Activated CD8-positive, alpha-beta T cell treated with anti-CD3 and anti-CD28 coated beads, Interleukin-2, amount 10 ng/mL, durations not matched to agents 7 days and 5 days (primary cell): ENCODE measurements at regions not wholly inside any gene's neighbourhood (a gene's known extent, or its start where the extent isn't known, plus 50 kb on each side); places are given as distances from the start of the nearest gene placed in this dataset.

Experiments used
- ATAC-seq: fragments of 150-1000 bp; cut with Tn5 transposase; one replicate; pipeline ENCODE4 v1.10.0; 2021; ENCODE audit warnings: moderate library complexity
- CTCF ChIA-PET: fragments of 350-600 bp; sonication (Branson Sonifier 250); formaldehyde crosslinking; loops from one replicate; lab custom pipeline; 2021; ENCODE audit warnings: antibody characterized with exemption; lab: Charles Lee
- POLR2A ChIA-PET: fragments of 350-600 bp; sonication (Branson Sonifier 250); formaldehyde crosslinking; loops from one replicate; lab custom pipeline; 2021; ENCODE audit warnings: antibody characterized with exemption; lab: Charles Lee
- DNase-seq: peaks from one replicate; pipeline ENCODE4 v3.0.0-alpha.2; 2020
- H3K27ac Mint-ChIP-seq: one replicate; pipeline ENCODE4 v1.8.0; 2021; ENCODE audit warnings: mild to moderate bottlenecking, mixed read lengths
- H3K27me3 Mint-ChIP-seq: one replicate; pipeline ENCODE4 v1.8.0; 2021; ENCODE audit warnings: low read depth, mixed read lengths
- H3K36me3 Mint-ChIP-seq: one replicate; pipeline ENCODE4 v1.8.0; 2021; ENCODE audit warnings: low read depth, mixed read lengths
- H3K4me1 Mint-ChIP-seq: one replicate; pipeline ENCODE4 v1.8.0; 2021; ENCODE audit warnings: low read depth, mixed read lengths
- H3K4me3 Mint-ChIP-seq: one replicate; pipeline ENCODE4 v1.8.0; 2021; ENCODE audit warnings: mild to moderate bottlenecking, mixed read lengths
- H3K9me3 Mint-ChIP-seq: one replicate; pipeline ENCODE4 v1.8.0; 2022; ENCODE audit warnings: mixed read lengths; ENCODE audit not compliant: insufficient read depth

DNA sequence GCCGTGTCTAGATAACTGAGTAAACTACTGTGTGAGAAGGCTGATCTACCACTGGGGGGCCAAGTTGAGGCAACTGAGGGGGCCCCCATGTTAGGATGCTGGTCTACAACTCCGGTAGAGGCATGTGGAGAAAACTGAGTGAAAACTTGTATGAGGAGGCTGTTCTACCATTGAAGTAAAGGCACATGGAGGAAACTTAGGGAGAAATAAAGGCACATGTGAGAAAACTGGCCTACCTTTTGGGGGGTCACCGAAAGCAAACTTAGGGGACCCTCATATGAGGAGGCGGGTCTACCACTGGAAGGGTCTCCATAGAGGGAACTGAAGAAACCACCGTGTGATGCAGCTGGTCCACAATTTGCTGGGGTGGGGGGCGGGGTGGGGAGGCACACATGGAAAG, 155.2 kb downstream of the FBLN2 start:
- POLR2A ChIA-PET: no interaction called here

DNA sequence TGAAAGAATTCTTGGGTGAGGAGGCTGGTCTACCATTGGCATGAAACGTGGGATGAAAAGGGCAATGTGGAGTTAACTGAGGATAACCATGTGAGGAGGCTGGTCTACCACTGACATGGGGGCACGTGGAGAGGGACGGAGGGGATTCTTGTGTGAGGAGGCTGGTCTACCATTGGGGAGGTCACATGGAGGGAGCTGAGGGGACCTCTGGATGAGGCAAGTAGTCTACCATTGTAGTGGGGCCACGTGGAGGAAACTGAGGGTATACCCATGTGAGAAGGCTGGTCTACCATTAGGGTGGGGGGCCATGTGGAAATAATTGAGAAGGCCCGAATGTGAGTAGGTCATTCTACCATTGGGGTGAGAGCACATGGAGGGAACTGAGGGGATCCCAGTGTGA, 154.1 kb downstream of the FBLN2 start:
- Mint-ChIP-seq H3K4me3 (no peak overlapping the region), H3K36me3 (no peaks in the 10 kb centered on the region), H3K27me3 (peaks cover 3% of the 10 kb centered on the region), H3K9me3 (no peaks in the 10 kb centered on the region), H3K4me1 (no peaks in the 10 kb centered on the region), H3K27ac (no peak overlapping the region)
- ChIA-PET POLR2A (no interaction called here), CTCF (no interaction called here)
- no peak for DNase-seq
- ATAC-seq: no peak

More for the DNA sequence above, 155.2 kb downstream of the FBLN2 start:
- CTCF ChIA-PET: no interaction called here
- no peaks in the 10 kb centered on the region for H3K4me1 Mint-ChIP-seq
- ATAC-seq (no peak), DNase-seq (no peak)
- H3K4me3 Mint-ChIP-seq: no peak overlapping the region
- H3K27me3 Mint-ChIP-seq: no peaks in the 10 kb centered on the region
- no peak overlapping the region for H3K27ac Mint-ChIP-seq
- no peaks in the 10 kb centered on the region for H3K36me3 Mint-ChIP-seq
- H3K9me3 Mint-ChIP-seq: no peaks in the 10 kb centered on the region

DNA sequence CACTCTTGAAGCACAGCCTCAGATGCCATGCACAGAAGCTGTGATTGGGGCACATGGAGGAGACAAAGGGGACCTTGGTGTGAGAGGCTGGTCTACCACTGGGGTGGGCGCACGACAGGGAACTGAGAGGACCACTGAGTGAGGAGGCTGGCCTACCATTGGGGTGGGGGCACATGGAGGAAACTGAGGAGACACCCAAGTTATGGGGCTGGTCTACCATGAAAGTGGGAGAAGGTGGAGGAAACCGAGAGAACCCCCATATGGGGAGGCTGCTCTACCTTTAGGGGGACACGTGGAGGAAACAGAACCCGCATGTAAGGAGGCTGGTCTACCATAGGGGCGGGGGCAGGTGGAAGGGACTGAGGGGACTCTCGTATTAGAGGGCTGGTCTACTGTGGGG, 153.4 kb downstream of the FBLN2 start:
- no peak overlapping the region for H3K27ac Mint-ChIP-seq
- ATAC-seq (no peak), DNase-seq (no peak)
- no peaks in the 10 kb centered on the region for H3K4me1 Mint-ChIP-seq
- H3K4me3 Mint-ChIP-seq: no peak overlapping the region
- H3K9me3 Mint-ChIP-seq: no peaks in the 10 kb centered on the region
- H3K27me3 Mint-ChIP-seq: peaks cover 3% of the 10 kb centered on the region
- POLR2A ChIA-PET: no interaction called here
- CTCF ChIA-PET: no interaction called here
- no peaks in the 10 kb centered on the region for H3K36me3 Mint-ChIP-seq

DNA sequence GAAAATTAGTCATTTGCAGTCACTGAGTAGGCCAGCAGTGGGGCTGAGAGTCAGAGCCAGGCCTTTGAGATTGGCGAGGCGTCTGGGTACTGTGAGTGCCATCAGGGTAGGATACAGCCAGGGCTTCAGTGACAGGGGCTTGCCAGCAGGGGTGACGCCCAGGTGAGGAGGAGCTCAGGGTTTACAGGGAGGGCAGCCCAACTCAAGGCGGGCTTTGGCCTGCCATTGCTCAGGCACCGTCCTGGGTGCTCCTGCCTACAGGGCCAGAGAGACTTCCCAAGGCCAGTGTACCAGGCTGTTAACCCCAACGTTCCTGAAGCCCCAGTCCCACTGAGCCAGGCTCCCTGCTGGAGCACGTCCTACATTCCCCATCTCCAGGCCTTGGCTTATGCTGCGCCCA, 152.0 kb downstream of the FBLN2 start:
- Mint-ChIP-seq H3K27me3 (peaks cover 3% of the 10 kb centered on the region), H3K27ac (no peak overlapping the region), H3K9me3 (no peaks in the 10 kb centered on the region), H3K36me3 (no peaks in the 10 kb centered on the region), H3K4me3 (no peak overlapping the region), H3K4me1 (no peaks in the 10 kb centered on the region)
- ChIA-PET CTCF (no interaction called here), POLR2A (no interaction called here)
- ATAC-seq (no peak), DNase-seq (no peak)

DNA sequence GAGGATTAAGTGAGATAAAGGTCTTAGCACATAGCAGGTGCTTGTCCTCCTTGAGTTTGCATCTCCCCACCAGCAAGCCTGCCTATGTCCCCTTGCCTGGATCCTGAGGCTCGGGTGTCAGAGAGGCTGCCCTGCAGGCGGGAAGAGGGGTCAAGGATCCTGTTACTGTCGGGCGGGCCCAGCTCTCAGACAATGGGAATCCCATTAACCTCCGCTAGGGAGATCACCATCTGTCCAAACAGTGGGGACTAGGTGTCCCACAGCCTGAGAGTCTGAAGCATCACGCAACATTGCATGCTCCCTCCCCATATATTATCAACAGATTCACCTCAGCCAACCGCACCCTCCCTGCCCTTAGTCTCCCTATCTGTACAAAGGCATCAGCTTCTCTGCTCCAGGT, 151.4 kb downstream of the FBLN2 start:
- H3K36me3 Mint-ChIP-seq: no peaks in the 10 kb centered on the region
- ATAC-seq: no peak
- peaks cover 3% of the 10 kb centered on the region for H3K27me3 Mint-ChIP-seq
- H3K27ac Mint-ChIP-seq: no peak overlapping the region
- no peaks in the 10 kb centered on the region for H3K9me3 Mint-ChIP-seq
- no peak for DNase-seq
- POLR2A ChIA-PET: no interaction called here
- CTCF ChIA-PET: no interaction called here
- no peak overlapping the region for H3K4me3 Mint-ChIP-seq
- H3K4me1 Mint-ChIP-seq: no peaks in the 10 kb centered on the region

DNA sequence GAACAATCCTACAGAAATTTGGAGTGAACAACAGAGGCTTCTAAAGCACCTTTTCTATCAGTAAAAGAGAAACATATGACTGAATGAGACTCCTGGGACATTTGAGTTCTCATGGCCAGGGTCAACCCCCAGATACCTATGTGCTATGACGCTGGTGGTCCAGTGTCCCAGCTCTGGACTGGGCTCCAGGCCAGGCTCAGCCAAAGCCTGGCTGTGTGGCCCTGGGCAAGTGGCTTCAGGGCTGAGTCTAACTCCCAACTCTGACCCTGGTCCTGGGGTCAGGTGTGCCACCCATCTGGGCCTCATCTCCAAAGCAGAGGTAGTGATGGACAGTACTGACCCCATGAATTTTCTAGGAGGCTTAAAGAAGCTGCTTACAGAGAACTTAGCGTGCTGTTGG, 147.8 kb downstream of the FBLN2 start:
- Mint-ChIP-seq H3K4me1 (no peaks in the 10 kb centered on the region), H3K27ac (no peak overlapping the region), H3K36me3 (no peaks in the 10 kb centered on the region), H3K4me3 (no peak overlapping the region), H3K9me3 (no peaks in the 10 kb centered on the region), H3K27me3 (peaks cover 3% of the 10 kb centered on the region)
- DNase-seq: no peak
- ChIA-PET POLR2A (no interaction called here), CTCF (no interaction called here)
- ATAC-seq: no peak

DNA sequence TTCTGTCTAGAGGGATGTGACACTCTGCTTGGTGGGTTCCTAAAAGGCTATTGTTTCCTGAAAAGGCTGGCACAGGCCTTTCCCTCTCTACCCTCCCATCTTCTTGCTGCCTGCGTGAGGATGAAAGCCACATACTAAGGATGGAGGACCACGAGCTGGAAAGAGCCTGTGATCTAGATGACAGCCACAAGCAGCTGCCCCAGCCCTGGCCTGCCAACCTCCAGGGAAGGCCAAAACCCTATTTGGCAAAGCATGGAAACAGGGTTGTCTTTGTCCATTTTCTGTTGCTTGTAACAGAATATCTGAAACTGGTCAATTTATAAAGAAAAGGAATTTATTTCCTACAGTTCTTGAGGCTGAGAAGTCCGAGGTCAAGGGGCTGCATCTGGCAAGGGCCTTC, 144.5 kb downstream of the FBLN2 start:
- ATAC-seq (no peak), DNase-seq (no peak)
- Mint-ChIP-seq H3K4me1 (no peaks in the 10 kb centered on the region), H3K9me3 (no peaks in the 10 kb centered on the region), H3K27me3 (peaks cover 3% of the 10 kb centered on the region), H3K27ac (no peak overlapping the region), H3K36me3 (no peaks in the 10 kb centered on the region), H3K4me3 (no peak overlapping the region)
- POLR2A ChIA-PET: no interaction called here
- CTCF ChIA-PET: no interaction called here

DNA sequence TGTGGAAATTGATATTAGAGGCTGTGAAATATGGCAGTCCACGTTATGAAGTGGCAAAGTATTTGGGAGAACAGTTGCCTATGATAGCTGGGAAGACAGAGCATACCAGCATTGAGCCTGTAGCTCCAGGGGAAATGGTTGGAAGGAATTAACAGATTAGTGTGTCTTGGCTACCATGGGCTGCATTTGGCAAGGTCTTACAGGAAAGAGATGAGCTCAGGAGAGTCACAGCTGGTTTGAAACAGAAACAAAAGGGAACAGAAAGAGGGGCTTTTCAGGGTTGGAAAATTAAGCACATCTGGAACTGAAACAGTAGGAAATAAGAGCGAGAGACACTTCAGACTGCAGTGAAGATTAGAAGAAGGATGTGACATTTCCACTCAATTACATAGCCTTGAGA, 141.7 kb downstream of the FBLN2 start:
- no peak for ATAC-seq
- Mint-ChIP-seq H3K4me1 (no peaks in the 10 kb centered on the region), H3K27me3 (no peaks in the 10 kb centered on the region), H3K27ac (no peak overlapping the region), H3K9me3 (no peaks in the 10 kb centered on the region), H3K4me3 (no peak overlapping the region), H3K36me3 (no peaks in the 10 kb centered on the region)
- POLR2A ChIA-PET: no interaction called here
- CTCF ChIA-PET: interaction anchor here (0.9 kb wide), 1 partner anchor 33 kb away, joined by 4 read pairs; no protein-coding TSS in a partner anchor
- DNase-seq: no peak

DNA sequence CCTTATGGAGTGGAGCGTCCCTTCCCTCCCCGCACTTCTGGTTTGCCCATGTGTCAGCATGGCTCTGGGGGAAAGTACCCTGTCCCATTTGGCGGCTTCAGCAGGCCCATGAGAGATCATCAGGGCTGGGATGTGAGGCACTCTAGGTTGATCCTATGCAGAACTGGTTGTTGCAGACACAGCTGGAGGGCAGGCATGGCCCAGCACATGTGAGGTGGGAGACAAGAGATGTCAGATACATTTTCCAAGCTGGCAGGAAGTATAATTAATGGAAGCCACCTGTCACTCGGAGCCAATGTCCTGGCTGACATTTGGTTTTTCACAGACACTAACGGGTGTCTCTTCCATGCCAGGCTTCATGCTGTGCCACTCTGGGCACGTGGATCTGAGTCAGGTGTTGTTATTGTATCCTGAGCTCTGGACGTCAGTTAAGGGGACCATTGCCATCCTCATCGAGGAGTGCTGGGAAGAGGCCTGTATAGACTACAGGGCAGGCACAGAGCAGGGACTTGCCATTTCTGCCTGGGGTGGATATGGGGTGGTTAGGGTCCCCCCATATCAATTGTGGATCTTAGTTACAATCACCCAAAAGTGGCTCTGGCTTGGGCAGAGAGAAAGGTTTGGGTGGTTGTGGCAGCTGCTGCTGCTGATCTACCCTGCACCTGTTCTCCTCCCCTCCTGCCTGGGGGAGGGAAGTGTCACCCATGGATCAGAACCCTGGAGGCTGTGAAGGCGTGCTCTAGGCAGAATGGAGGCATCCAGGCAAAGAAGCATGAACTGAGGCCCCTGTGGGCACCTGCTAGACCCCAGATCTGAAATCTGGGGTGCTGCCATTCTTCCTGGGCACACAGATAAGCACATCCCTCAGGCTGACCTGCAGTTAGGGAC, 140.7 kb downstream of the FBLN2 start:
- ChIA-PET POLR2A (no interaction called here), CTCF (no interaction called here)
- no peaks in the 10 kb centered on the region for H3K4me1 Mint-ChIP-seq
- no peak overlapping the region for H3K4me3 Mint-ChIP-seq
- no peaks in the 10 kb centered on the region for H3K9me3 Mint-ChIP-seq
- DNase-seq (no peak), ATAC-seq (no peak)
- H3K36me3 Mint-ChIP-seq: no peaks in the 10 kb centered on the region
- H3K27me3 Mint-ChIP-seq: no peaks in the 10 kb centered on the region
- H3K27ac Mint-ChIP-seq: no peak overlapping the region

DNA sequence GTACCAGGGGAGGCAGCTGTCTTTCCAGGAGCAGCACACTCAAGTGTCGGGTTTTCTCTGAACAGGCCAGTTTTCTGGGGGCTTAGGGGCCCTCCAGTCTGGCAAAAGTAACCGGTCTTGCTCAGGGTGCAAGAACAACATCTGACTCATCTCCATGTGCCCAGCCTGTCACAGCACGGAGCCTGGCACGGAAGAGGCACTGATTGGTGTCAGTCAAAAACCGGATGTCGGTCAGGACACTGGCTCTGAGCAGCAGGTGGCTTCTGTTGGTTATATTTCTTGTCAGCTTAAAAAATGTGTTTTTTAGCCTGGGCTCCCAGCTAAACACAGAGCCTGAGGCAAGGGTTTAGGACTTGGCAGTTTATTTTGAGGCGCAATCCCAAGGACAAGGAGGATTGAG, 139.9 kb downstream of the FBLN2 start:
- DNase-seq: no peak
- no peaks in the 10 kb centered on the region for H3K9me3 Mint-ChIP-seq
- no peak overlapping the region for H3K4me3 Mint-ChIP-seq
- no peaks in the 10 kb centered on the region for H3K27me3 Mint-ChIP-seq
- H3K4me1 Mint-ChIP-seq: no peaks in the 10 kb centered on the region
- ChIA-PET POLR2A (no interaction called here), CTCF (no interaction called here)
- H3K27ac Mint-ChIP-seq: no peak overlapping the region
- ATAC-seq: no peak
- no peaks in the 10 kb centered on the region for H3K36me3 Mint-ChIP-seq

DNA sequence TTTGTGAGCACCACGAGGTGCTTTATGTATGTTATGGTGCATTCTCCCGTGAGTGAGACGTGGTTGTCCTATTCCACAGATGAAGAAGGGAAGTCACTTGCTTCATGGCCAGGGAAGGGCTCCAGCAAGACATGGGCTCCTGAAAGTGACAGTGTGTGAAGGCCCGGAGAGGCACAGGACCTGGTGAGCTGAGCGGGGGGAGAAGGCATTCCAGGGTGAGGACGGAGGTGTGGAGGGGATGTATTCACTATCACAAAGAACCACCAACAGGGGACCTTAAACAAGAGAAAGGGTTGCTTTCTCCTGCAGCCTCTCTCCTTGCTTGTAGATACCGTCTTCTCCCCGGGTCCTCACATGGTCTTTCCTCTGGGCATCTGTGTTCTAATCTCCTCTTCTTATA, 139.1 kb downstream of the FBLN2 start:
- ChIA-PET POLR2A (no interaction called here), CTCF (no interaction called here)
- H3K27ac Mint-ChIP-seq: no peak overlapping the region
- no peaks in the 10 kb centered on the region for H3K4me1 Mint-ChIP-seq
- H3K9me3 Mint-ChIP-seq: no peaks in the 10 kb centered on the region
- H3K36me3 Mint-ChIP-seq: no peaks in the 10 kb centered on the region
- ATAC-seq (no peak), DNase-seq (no peak)
- no peak overlapping the region for H3K4me3 Mint-ChIP-seq
- H3K27me3 Mint-ChIP-seq: no peaks in the 10 kb centered on the region
